HCT116 (cell line): ENCODE measurements at regions not wholly inside any gene's neighbourhood (a gene's known extent, or its start where the extent isn't known, plus 50 kb on each side); places are given as distances from the start of the nearest gene placed in this dataset.

Experiments
- ATAC-seq: fragments of 200-7000 bp; cut with Tn5 transposase; 2 replicates; pipeline ENCODE4 v1.9.1; 2020; ENCODE audit warnings: mild to moderate bottlenecking, moderate library complexity
- BruUV-seq: library from RNA; stranded (reverse); fragments of 400-500 nt; replicated peaks from 2 replicates; lab custom pipeline; 2021; lab: Mats Ljungman, UMichigan
- CTCF ChIA-PET: fragments of 300-600 bp; sonication (Branson Sonifier 250); formaldehyde crosslinking; loops from one replicate; lab custom pipeline; 2021; ENCODE audit warnings: antibody characterized with exemption; lab: Charles Lee
- POLR2A ChIA-PET: fragments of 300-600, 350-600 bp; sonication (Branson Sonifier 250); formaldehyde crosslinking; loops from one replicate; lab custom pipeline; 2021; ENCODE audit warnings: antibody characterized with exemption; lab: Charles Lee
- RAD21 ChIA-PET, 2 experiments: fragments of 300-600 bp; sonication (Branson Sonifier 250); formaldehyde crosslinking; loops; one replicate each; lab custom pipeline; 2023; ENCODE audit warnings: low total read pairs in 2 of 2; ENCODE audit not compliant: uncharacterized antibody in 2 of 2, unreplicated experiment in 2 of 2, low non-redundant PET in 1 of 2; lab: Charles Lee
- DNase-seq: peaks from one replicate; pipeline ENCODE4 v3.0.0-alpha.2; 2010; ENCODE audit warnings: low read depth, low spot score
- H2AFZ ChIP-seq: fragments of 200-600 bp; shearing (Covaris generic), sonication (generic); 2 replicates; pipeline ENCODE4 v1.6.1; 2017; ENCODE audit warnings: low read depth, mixed run types, mixed read lengths, antibody characterized with exemption, low read length; ENCODE audit not compliant: poor library complexity, severe bottlenecking
- H3K27ac ChIP-seq: 2 replicates; pipeline ENCODE4 v1.5.1; 2012; ENCODE audit warnings: low read depth, low read length
- H3K27me3 ChIP-seq: fragments of 200-600 bp; sonication (generic); 2 replicates; pipeline ENCODE4 v1.6.1; 2016; ENCODE audit warnings: mixed run types, low read length, mixed read lengths; ENCODE audit not compliant: insufficient read depth
- H3K36me3 ChIP-seq, 2 experiments: fragments of 200-500 bp in 1 of 2; fragments of 200-600 bp in 1 of 2; sonication (Bioruptor generic) in 1 of 2; sonication (generic) in 1 of 2; 2 replicates each; pipeline versions ENCODE4 v1.5.1 to v1.6.1; 2014 to 2016; ENCODE audit warnings: low read length in 2 of 2, inconsistent platforms in 1 of 2, mixed read lengths in 1 of 2, mixed run types in 1 of 2; ENCODE audit not compliant: insufficient read depth in 2 of 2, control insufficient read depth in 1 of 2
- H3K4me1 ChIP-seq, 2 experiments: fragments of 200-600 bp in 1 of 2; sonication (generic) in 1 of 2; 2 replicates each; pipeline versions ENCODE4 v1.5.1 to v1.6.1; 2012 to 2017; ENCODE audit warnings: low read length in 2 of 2, inconsistent platforms in 1 of 2, mild to moderate bottlenecking in 1 of 2, mixed read lengths in 1 of 2, mixed run types in 1 of 2, moderate library complexity in 1 of 2; ENCODE audit not compliant: insufficient read depth in 2 of 2, control insufficient read depth in 1 of 2
- H3K4me2 ChIP-seq: fragments of 200-600 bp; sonication (generic); 2 replicates; pipeline ENCODE4 v1.6.1; 2017; ENCODE audit warnings: mixed run types, low read length, mixed read lengths
- H3K4me3 ChIP-seq, 2 experiments: fragments of 200-600 bp in 1 of 2; sonication (generic) in 1 of 2; replicated peaks in 1 of 2; 2 replicates each; pipeline ENCODE4 v1.5.1; 2011 to 2016; ENCODE audit warnings: low read length in 2 of 2, control low read depth in 1 of 2, low read depth in 1 of 2, mild to moderate bottlenecking in 1 of 2, mixed read lengths in 1 of 2, mixed run types in 1 of 2
- H3K79me2 ChIP-seq: fragments of 200-600 bp; sonication (generic); 2 replicates; pipeline ENCODE4 v1.6.1; 2017; ENCODE audit warnings: mild to moderate bottlenecking, mixed run types, low read length, moderate library complexity, mixed read lengths; ENCODE audit not compliant: insufficient read depth
- H3K9ac ChIP-seq: fragments of 200-600 bp; sonication (generic); 2 replicates; pipeline ENCODE4 v1.6.1; 2016; ENCODE audit warnings: low read length, mixed read lengths
- H3K9me2 ChIP-seq: fragments of 200-600 bp; sonication (generic), shearing (Covaris generic); 2 replicates; pipeline ENCODE4 v1.6.1; 2017; ENCODE audit warnings: mixed run types, mild to moderate bottlenecking, moderate library complexity; ENCODE audit not compliant: insufficient read depth
- H3K9me3 ChIP-seq, 2 experiments: fragments of 200-500 bp in 1 of 2; fragments of 200-600 bp in 1 of 2; sonication (Bioruptor generic) in 1 of 2; sonication (generic) in 1 of 2; 2 replicates each; pipeline ENCODE4 v1.6.1; 2014 to 2017; ENCODE audit warnings: low read length in 2 of 2, mixed read lengths in 2 of 2, inconsistent platforms in 1 of 2, low read depth in 1 of 2, mild to moderate bottlenecking in 1 of 2, mixed run types in 1 of 2, moderate library complexity in 1 of 2; ENCODE audit not compliant: control insufficient read depth in 1 of 2, insufficient read depth in 1 of 2
- H4K20me1 ChIP-seq: fragments of 200-600 bp; sonication (generic), shearing (Covaris generic); 2 replicates; pipeline ENCODE4 v1.6.1; 2017; ENCODE audit warnings: mixed run types, mild to moderate bottlenecking, moderate library complexity; ENCODE audit not compliant: insufficient read depth
- ATF3 ChIP-seq: IDR thresholded peaks from 2 replicates; pipeline ENCODE4 v1.6.1; 2012
- CTCF ChIP-seq, 3 experiments: fragments of 200-600 bp in 1 of 3; sonication (generic) in 1 of 3; IDR thresholded peaks in 2 of 3; conservative IDR thresholded peaks in 1 of 3; 2 replicates each; pipeline ENCODE4 v1.5.1; 2012 to 2017; ENCODE audit warnings: low read depth in 2 of 3, low read length in 2 of 3, antibody characterized with exemption in 1 of 3, borderline replicate concordance in 1 of 3, control low read depth in 1 of 3, mild to moderate bottlenecking in 1 of 3, mixed read lengths in 1 of 3, mixed run types in 1 of 3, moderate library complexity in 1 of 3; ENCODE audit not compliant: insufficient read depth in 1 of 3
- EZH2 ChIP-seq: fragments of 200-600 bp; sonication (generic); IDR thresholded peaks from 2 replicates; pipeline ENCODE4 v1.6.1; 2017; ENCODE audit warnings: antibody characterized with exemption, mixed run types
- FOSL1 ChIP-seq: IDR thresholded peaks from 2 replicates; pipeline ENCODE4 v1.6.1; 2012; ENCODE audit warnings: low read depth
- JUND ChIP-seq: IDR thresholded peaks from 2 replicates; pipeline ENCODE4 v1.6.1; 2012
- POLR2A ChIP-seq: IDR thresholded peaks from 2 replicates; pipeline ENCODE4 v1.7.0; 2011; ENCODE audit warnings: borderline replicate concordance; ENCODE audit not compliant: insufficient read depth, insufficient read length; ENCODE audit errors: extremely low read depth
- SP1 ChIP-seq: IDR thresholded peaks from 2 replicates; pipeline ENCODE4 v1.6.1; 2012; ENCODE audit warnings: low read depth
- ZBTB33 ChIP-seq: IDR thresholded peaks from 2 replicates; pipeline ENCODE4 v1.6.1; 2011; ENCODE audit warnings: mild to moderate bottlenecking, low read length, moderate library complexity; ENCODE audit not compliant: insufficient replicate concordance; ENCODE audit errors: extremely low read depth
- ZNF274 ChIP-seq: fragments of 200-500 bp; sonication (Bioruptor generic); IDR thresholded peaks from 2 replicates; pipeline ENCODE4 v1.6.1; 2014; ENCODE audit warnings: mild to moderate bottlenecking, low read depth, low read length, inconsistent platforms
- intact Hi-C: fragments of 100-400 bp; cut with micrococcal nuclease; formaldehyde crosslinking; loops from 2 replicates; pipeline ENCODE4 v1.10.0; 2022

- ATAC-seq = peak; percentile 75
- intact Hi-C loops = no loop called here
- no peaks in the 10 kb centered on the region for H3K9me3 ChIP-seq
- H3K79me2 ChIP-seq = no peaks in the 10 kb centered on the region
- peak; percentile 23 for DNase-seq
- no peaks in the 10 kb centered on the region for H4K20me1 ChIP-seq
- ChIA-PET RAD21 (no interaction called here), CTCF (interaction anchor here (0.9 kb wide), 1 partner anchor 9 kb away, joined by 3 read pairs; no protein-coding TSS in a partner anchor), POLR2A (interaction anchor here (0.7 kb wide), 2 partner anchors 9 to 100 kb away, joined by 4 read pairs; no protein-coding TSS in a partner anchor)
- BruUV-seq = no TSS peak
- H3K27ac ChIP-seq = no peak overlapping the region
- TF ChIP-seq CTCF (IDR thresholded peaks at IDR 0.05 in 2 of 3, conservative IDR thresholded peaks at IDR 0.05 in 1 of 3; ENCODE audit: borderline replicate concordance in 1 of 3, insufficient read depth in 1 of 3, low read depth in 2 of 3, low read length in 2 of 3) = no peak
- TF ChIP-seq ATF3 = no peak
- no peak for TF ChIP-seq EZH2
- peak; percentile 24; the same call in 1 of the 2 replicates for TF ChIP-seq SP1
- 0 out of 2 replicates have a peak, but pooled peaks have one; percentile 29 for TF ChIP-seq FOSL1
- peak; percentile 42; the same call in 1 of the 2 replicates for TF ChIP-seq JUND
- peak overlapping the region; percentile 36 for H2AFZ ChIP-seq
- no peaks in the 10 kb centered on the region for H3K36me3 ChIP-seq
- H3K4me3 ChIP-seq = no peak overlapping the region
- H3K9me2 ChIP-seq = no peaks in the 10 kb centered on the region
- H3K27me3 ChIP-seq = peaks cover 41% of the 10 kb centered on the region
- peak overlapping the region; percentile 45 for H3K4me2 ChIP-seq
- no peak overlapping the region for H3K9ac ChIP-seq
- peaks cover 11 to 13% of the 10 kb centered on the region in 2 experiments; a peak in 3 of 4 replicates for H3K4me1 ChIP-seq
Observed at GRCh38 chr14:56996721-56997399, 186.6 kb upstream of the OTX2 start.

GRCh38 chr14:56995010-56995409 lies 184.7 kb upstream of the OTX2 start:
- Histone ChIP-seq H3K36me3 (no peaks in the 10 kb centered on the region), H3K9me2 (no peaks in the 10 kb centered on the region), H3K27ac (no peak overlapping the region), H4K20me1 (no peaks in the 10 kb centered on the region), H3K9me3 (no peaks in the 10 kb centered on the region), H3K4me1 (peaks cover 11 to 13% of the 10 kb centered on the region in 2 experiments; a peak in 3 of 4 replicates), H3K27me3 (peaks cover 30% of the 10 kb centered on the region), H3K9ac (no peak overlapping the region), H3K79me2 (no peaks in the 10 kb centered on the region), H3K4me3 (no peak overlapping the region), H2AFZ (no peak overlapping the region), H3K4me2 (no peak overlapping the region)
- no peak for ATAC-seq
- TF ChIP-seq ZBTB33 (no peak), ATF3 (no peak), POLR2A (no peak), CTCF (IDR thresholded peaks at IDR 0.05 in 2 of 3, conservative IDR thresholded peaks at IDR 0.05 in 1 of 3; ENCODE audit: borderline replicate concordance in 1 of 3, insufficient read depth in 1 of 3, low read depth in 2 of 3, low read length in 2 of 3) (no peak), ZNF274 (no peak)
- RAD21 ChIA-PET = no interaction called here
- BruUV-seq = no TSS peak
- intact Hi-C loops = no loop called here
- CTCF ChIA-PET = no interaction called here
- no peak for DNase-seq
- POLR2A ChIA-PET = no interaction called here
